ENCODE measurements at regions not wholly inside any gene's neighbourhood (a gene's known extent, or its start where the extent isn't known, plus 50 kb on each side); places are given as distances from the start of the nearest gene placed in this dataset.

DNA sequence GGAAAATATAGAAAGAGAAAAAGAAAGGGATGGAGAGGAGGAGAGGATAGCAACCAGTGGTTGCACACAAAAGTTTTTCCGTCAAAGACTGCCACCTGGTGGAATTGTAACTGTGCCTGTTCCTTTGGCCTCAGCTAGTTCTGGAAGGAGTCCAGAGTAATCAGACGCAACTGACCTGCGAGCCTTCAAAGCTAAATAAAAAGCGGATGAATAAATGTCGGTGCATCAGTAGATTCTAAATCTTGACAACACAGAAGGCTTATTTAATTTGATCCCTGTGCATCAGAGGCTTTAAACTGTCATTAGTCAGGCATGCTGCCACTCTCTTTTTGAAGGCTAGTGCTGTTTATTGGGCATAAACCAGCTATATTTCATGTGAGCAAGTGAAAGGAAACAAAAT is 132.9 kb upstream of the ACO1 start:
- peak in 1 of 2 donors; percentile 23 for DNase-seq (ENCODE audit: low spot score in 2 of 2)
- ATAC-seq: peak in 1 of 2 donors; percentile 49
- Mint-ChIP-seq H3K36me3 (no peaks in the 10 kb centered on the region), H3K27ac (no peak overlapping the region), H3K9me3 (no peaks in the 10 kb centered on the region)

DNA sequence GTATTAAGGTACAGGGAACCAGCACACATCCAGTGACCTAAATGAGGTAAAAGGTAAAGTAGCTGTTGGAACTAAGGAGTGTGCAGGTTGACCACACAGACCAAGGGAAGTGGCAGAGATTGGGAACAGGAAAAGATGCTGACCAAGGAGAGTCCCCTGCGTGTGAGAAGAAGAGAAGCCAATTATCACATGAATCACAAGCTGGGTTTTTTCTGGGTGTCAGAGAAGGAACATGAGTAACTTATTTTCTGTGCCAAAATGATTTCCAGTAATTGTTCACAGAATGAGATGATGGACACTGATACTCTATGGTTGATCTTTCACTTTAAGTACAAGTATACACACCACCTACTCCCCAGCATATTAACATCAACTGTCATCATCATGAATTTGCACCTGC is 130.7 kb upstream of the ACO1 start:
- DNase-seq (ENCODE audit: low spot score in 2 of 2): no peak
- no peaks in the 10 kb centered on the region for H3K9me3 Mint-ChIP-seq
- H3K27ac Mint-ChIP-seq: no peak overlapping the region
- ATAC-seq: no peak
- H3K36me3 Mint-ChIP-seq: no peaks in the 10 kb centered on the region

DNA sequence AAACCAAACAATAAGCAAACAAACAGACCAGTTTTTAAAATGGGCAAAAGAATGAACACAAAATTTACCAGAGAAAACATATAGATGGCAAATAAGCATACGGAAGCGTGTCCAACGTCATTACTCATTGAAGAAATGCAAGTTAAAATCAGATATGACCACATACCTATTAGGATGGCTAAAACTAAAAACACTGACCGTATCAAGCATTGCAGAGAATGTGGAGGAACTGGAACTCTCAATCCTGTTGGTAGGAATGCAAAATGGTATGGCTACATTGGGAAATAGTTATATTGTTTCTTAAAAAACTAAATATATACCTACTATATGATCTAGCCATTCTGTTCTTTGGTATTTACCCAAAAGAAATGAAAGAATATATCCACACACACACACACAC is 129.4 kb upstream of the ACO1 start:
- DNase-seq (ENCODE audit: low spot score in 2 of 2) (no peak), ATAC-seq (no peak)
- Mint-ChIP-seq H3K27ac (no peak overlapping the region), H3K9me3 (no peaks in the 10 kb centered on the region), H3K36me3 (no peaks in the 10 kb centered on the region)

- no peak for ATAC-seq
- no peaks in the 10 kb centered on the region for H3K36me3 Mint-ChIP-seq
- DNase-seq (ENCODE audit: low spot score in 2 of 2): no peak
- no peak overlapping the region for H3K27ac Mint-ChIP-seq
- H3K9me3 Mint-ChIP-seq: no peaks in the 10 kb centered on the region
Observed at GRCh38 chr9:32258482-32258881, 126.0 kb upstream of the ACO1 start.

- ATAC-seq (no peak), DNase-seq (ENCODE audit: low spot score in 2 of 2) (no peak)
- H3K27ac Mint-ChIP-seq: no peak overlapping the region
- H3K36me3 Mint-ChIP-seq: no peaks in the 10 kb centered on the region
- no peaks in the 10 kb centered on the region for H3K9me3 Mint-ChIP-seq
Observed at GRCh38 chr9:32260151-32260862, 124.1 kb upstream of the ACO1 start.

DNA sequence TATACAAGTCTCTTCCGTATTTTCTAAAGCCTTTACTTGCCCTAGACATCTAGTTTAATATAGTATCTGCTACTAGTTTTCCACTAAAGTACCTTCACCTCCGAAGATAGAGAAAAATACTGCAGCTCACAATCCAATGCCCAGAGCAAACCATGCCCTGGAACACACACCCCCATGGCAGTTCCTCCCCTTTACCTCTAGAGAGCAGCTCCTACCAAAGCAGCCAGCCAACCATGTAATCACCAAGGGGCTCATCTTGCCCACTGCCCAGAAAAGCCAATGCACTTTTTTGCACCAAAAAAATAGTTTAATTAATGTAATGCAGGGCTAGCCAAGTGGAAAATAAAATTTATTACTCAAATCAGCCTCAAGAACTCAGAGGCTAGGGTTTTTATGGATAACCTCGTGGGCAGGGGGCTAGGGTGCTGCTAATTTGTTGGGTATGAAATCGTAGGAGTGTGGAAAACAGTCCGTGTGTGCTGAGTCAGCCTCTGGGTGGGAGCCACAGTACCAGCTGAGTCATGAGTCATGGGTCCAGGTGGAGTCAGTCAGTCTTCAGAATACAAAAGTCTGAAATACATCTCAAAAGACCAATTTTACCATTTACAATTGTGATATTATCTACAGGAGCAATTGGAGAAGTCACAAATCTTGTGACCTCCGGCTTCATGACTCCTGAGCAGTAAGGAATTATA is 120.1 kb upstream of the ACO1 start:
- DNase-seq (ENCODE audit: low spot score in 2 of 2) (no peak), ATAC-seq (no peak)
- Mint-ChIP-seq H3K36me3 (no peaks in the 10 kb centered on the region), H3K9me3 (no peaks in the 10 kb centered on the region), H3K27ac (no peak overlapping the region)

DNA sequence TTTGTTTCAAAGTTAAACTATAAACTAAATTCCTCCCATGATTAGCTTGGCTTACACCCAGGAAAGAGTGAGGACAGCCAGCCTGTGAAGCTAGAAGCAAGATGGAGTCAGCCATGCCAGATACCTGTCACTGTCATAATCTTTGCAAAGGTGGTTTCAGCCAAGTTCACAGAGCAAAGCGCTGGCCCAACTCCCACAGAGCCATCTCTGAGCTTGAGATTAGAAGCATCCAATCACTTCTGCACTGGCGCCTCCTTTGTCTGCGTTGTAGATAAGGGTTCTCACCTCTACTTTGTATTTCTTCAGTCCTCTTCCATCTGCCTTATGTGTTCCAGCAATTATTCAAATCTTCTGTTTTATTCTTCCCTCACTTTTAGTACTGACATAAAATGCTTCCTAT is 119.4 kb upstream of the ACO1 start:
- no peaks in the 10 kb centered on the region for H3K36me3 Mint-ChIP-seq
- no peak for ATAC-seq
- no peak overlapping the region for H3K27ac Mint-ChIP-seq
- no peaks in the 10 kb centered on the region for H3K9me3 Mint-ChIP-seq
- DNase-seq (ENCODE audit: low spot score in 2 of 2): no peak

- no peak overlapping the region for H3K27ac Mint-ChIP-seq
- DNase-seq (ENCODE audit: low spot score in 2 of 2): no peak
- no peaks in the 10 kb centered on the region for H3K36me3 Mint-ChIP-seq
- no peak for ATAC-seq
- H3K9me3 Mint-ChIP-seq: no peaks in the 10 kb centered on the region
Observed at GRCh38 chr9:32278991-32279390, 105.5 kb upstream of the ACO1 start.

DNA sequence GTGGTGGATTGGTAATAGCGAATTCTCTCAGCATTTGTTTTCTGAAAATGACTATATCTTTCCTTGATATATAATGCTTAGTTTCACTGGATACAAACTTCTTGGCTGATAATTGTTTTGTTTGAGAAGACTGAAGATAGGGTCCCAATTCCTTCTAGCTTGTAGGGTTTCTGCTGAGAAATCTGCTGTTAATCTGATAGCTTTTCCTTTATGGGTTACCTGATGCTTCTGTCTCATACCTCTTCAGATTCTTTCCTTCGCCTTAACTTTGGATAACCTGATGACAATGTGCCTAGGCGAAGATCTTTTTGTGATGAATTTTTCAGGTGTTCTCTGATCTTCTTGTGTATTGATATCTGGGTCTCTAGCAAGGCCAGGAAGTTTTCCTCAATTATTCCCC is 94.7 kb upstream of the ACO1 start:
- H3K27ac Mint-ChIP-seq: no peak overlapping the region
- DNase-seq (ENCODE audit: low spot score in 2 of 2): no peak
- no peak for ATAC-seq
- H3K9me3 Mint-ChIP-seq: no peaks in the 10 kb centered on the region
- no peaks in the 10 kb centered on the region for H3K36me3 Mint-ChIP-seq

DNA sequence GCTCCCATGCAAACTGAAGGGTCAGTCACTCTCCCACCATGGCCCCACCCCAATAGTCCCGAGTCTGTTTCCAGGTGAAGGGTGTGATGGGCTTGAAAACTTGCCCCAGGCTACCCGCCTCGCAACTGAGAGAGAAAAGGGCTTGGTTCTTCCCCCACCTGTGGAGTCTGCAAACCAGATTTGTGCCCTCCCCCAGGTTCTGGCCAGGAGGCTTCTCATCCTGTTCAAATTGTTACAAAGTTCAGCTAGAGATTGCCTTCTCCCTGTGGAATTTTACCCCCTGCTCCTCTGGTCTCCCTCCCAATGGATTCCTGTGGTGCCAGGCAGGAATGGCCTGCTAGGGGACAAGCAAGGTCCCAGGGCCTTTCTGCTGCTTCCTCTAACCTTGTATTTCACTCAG is 93.1 kb upstream of the ACO1 start:
- Mint-ChIP-seq H3K36me3 (no peaks in the 10 kb centered on the region), H3K9me3 (no peaks in the 10 kb centered on the region), H3K27ac (no peak overlapping the region)
- DNase-seq (ENCODE audit: low spot score in 2 of 2): no peak
- no peak for ATAC-seq

DNA sequence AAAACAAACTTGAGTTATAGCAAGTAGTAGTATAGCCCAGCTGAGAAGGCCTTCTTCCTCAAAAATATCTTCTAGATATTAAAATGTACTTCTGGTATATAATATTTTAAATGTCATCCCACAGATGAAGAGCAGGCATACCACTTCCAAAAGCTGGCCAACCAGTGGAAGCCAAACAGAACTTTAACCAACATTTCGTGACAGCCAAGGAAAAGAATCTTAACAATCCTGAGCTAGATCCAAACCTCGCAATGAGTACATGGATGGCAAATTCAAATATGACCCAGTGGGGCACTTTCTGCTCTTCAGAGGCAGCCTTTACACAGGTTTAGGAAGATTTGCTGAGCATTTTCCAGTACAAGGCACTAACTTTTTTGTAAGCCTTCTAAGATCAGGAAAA is 91.8 kb upstream of the ACO1 start:
- ATAC-seq (no peak), DNase-seq (ENCODE audit: low spot score in 2 of 2) (no peak)
- H3K27ac Mint-ChIP-seq: no peak overlapping the region
- no peaks in the 10 kb centered on the region for H3K9me3 Mint-ChIP-seq
- no peaks in the 10 kb centered on the region for H3K36me3 Mint-ChIP-seq

DNA sequence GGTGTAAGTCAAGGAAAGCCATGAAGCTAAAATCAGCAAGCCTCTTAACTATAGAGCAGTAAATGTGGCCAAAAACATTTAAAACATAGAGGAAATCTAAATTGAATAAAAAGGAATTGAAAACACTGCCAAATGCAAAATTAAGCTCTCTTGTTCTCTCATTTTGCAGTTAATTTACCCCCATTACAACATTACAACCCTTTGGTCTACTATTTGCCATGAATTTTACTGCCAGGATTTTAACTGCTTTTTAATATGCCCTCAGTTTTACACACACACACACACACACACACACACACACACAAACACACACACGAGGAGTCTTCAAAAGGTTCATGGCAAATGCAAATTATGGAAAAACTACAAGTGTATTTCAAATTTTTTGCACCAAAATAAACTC is 91.4 kb upstream of the ACO1 start:
- Mint-ChIP-seq H3K9me3 (no peaks in the 10 kb centered on the region), H3K36me3 (no peaks in the 10 kb centered on the region), H3K27ac (no peak overlapping the region)
- DNase-seq (ENCODE audit: low spot score in 2 of 2): no peak
- no peak for ATAC-seq

DNA sequence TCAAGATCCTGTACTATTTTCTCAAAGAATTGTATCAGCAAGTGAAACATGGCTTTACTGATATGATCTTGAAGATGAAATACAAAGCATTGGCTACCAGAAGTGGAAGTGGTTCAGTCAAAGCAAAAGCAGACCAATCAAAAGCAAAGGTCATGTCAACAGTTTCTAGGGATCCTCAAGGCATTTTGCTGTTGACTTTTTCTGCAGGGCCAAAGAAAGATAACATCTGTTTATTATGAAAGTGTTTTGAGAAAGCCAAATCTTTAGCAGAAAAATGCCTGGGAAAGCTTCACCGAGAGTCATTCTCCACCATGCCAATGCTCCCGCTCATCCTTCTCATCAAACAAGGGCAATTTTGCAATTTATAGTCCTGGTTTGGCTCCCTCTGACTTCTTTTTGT is 90.3 kb upstream of the ACO1 start:
- Mint-ChIP-seq H3K27ac (no peak overlapping the region), H3K9me3 (no peaks in the 10 kb centered on the region), H3K36me3 (no peaks in the 10 kb centered on the region)
- ATAC-seq (no peak), DNase-seq (ENCODE audit: low spot score in 2 of 2) (no peak)

- ATAC-seq: no peak
- Mint-ChIP-seq H3K9me3 (no peaks in the 10 kb centered on the region), H3K27ac (no peak overlapping the region), H3K36me3 (no peaks in the 10 kb centered on the region)
- no peak for DNase-seq (ENCODE audit: low spot score in 2 of 2)
Observed at GRCh38 chr9:32300373-32300772, 84.1 kb upstream of the ACO1 start.

DNA sequence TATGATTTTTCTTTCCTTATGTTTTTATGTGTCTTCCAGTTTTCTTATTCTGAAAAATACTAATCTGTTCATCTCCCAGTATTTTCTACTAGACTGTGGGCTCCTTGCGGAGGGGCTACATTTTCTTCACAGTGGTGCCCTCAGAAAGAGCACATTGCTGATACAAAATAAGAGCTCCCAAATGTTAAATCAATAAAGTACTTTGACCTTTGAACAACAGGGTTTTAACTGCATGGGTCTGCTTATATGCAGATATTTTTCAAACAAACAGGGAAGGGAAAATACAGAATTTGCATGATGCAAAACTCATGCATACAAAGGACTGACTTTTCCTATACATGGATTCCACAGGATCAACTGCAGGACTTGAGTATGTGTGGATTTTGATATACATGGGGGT is 79.9 kb upstream of the ACO1 start:
- ATAC-seq: no peak

GRCh38 chr9:32306006-32306405 is 78.4 kb upstream of the ACO1 start:
- peaks cover 0 to 6% of the 10 kb centered on the region in 2 donors for H3K36me3 Mint-ChIP-seq
- DNase-seq (ENCODE audit: low spot score in 2 of 2) (no peak), ATAC-seq (no peak)
- H3K9me3 Mint-ChIP-seq: peaks cover 0 to 6% of the 10 kb centered on the region in 2 donors
- H3K27ac Mint-ChIP-seq: no peak overlapping the region

More for the DNA sequence above, 79.9 kb upstream of the ACO1 start:
- Mint-ChIP-seq H3K9me3 (peaks cover 0 to 6% of the 10 kb centered on the region in 2 donors), H3K36me3 (peaks cover 0 to 6% of the 10 kb centered on the region in 2 donors), H3K27ac (no peak overlapping the region)
- DNase-seq (ENCODE audit: low spot score in 2 of 2): no peak

DNA sequence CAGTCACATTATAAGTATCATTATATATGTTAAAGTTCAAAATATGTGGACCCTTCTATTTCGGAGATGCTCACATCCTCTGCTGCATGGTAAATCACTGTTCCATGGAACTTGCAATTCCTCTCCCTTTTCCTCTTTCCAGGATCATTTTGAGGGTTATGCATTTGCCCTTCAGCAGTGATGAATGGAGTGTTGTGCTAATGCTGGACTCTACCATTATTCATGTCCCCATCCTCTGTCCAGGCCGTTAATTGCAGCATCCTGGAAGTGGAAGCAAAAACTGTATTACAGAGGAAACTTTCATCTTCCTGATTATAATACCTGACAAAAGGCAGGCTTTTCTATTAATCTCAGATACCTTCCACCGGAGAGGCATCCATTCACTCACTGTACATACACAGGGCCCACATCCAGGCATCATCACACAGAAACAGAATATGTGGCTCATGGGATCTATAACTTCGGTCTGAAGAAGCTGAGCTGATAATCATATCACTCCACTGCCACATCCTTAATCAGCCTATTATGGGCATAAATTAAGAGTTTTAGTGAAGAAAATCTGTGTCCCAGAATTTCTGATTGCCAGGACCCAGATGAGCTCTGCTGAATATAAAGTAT is 65.0 kb upstream of the ACO1 start:
- DNase-seq (ENCODE audit: low spot score in 2 of 2): no peak
- no peaks in the 10 kb centered on the region for H3K36me3 Mint-ChIP-seq
- no peak for ATAC-seq

GRCh38 chr9:32322622-32323021 is 61.8 kb upstream of the ACO1 start:
- no peak for ATAC-seq
- no peak for DNase-seq (ENCODE audit: low spot score in 2 of 2)
- no peaks in the 10 kb centered on the region for H3K36me3 Mint-ChIP-seq
- no peak overlapping the region for H3K27ac Mint-ChIP-seq
- no peaks in the 10 kb centered on the region for H3K9me3 Mint-ChIP-seq

More for the DNA sequence above, 65.0 kb upstream of the ACO1 start:
- H3K9me3 Mint-ChIP-seq: peaks cover 4 to 5% of the 10 kb centered on the region in 2 donors
- no peak overlapping the region for H3K27ac Mint-ChIP-seq
